ENCODE measurements at regions not wholly inside any gene's neighbourhood (a gene's known extent, or its start where the extent isn't known, plus 50 kb on each side); places are given as distances from the start of the nearest gene placed in this dataset.

GRCh38 chr1:229040630-229041358, 230.1 kb upstream of the RAB4A start:
- Mint-ChIP-seq H3K27ac (no peak overlapping the region), H3K4me1 (peaks cover 14% of the 10 kb centered on the region), H3K36me3 (ENCODE audit: low read depth) (no peaks in the 10 kb centered on the region), H3K4me3 (no peak overlapping the region), H3K27me3 (peaks cover 46% of the 10 kb centered on the region), H3K9me3 (no peaks in the 10 kb centered on the region)
- intact Hi-C loops (cut with micrococcal nuclease) = no loop called here
- no peak for ATAC-seq (ENCODE audit: low read depth)
- no peak for DNase-seq
- ChIA-PET CTCF (no interaction called here), POLR2A (no interaction called here)
- TF ChIP-seq, protein P1, sequence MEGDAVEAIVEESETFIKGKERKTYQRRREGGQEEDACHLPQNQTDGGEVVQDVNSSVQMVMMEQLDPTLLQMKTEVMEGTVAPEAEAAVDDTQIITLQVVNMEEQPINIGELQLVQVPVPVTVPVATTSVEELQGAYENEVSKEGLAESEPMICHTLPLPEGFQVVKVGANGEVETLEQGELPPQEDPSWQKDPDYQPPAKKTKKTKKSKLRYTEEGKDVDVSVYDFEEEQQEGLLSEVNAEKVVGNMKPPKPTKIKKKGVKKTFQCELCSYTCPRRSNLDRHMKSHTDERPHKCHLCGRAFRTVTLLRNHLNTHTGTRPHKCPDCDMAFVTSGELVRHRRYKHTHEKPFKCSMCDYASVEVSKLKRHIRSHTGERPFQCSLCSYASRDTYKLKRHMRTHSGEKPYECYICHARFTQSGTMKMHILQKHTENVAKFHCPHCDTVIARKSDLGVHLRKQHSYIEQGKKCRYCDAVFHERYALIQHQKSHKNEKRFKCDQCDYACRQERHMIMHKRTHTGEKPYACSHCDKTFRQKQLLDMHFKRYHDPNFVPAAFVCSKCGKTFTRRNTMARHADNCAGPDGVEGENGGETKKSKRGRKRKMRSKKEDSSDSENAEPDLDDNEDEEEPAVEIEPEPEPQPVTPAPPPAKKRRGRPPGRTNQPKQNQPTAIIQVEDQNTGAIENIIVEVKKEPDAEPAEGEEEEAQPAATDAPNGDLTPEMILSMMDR (IDR thresholded peaks at IDR 0.05) = no peak

- Mint-ChIP-seq H3K4me1 (peaks cover 3% of the 10 kb centered on the region), H3K27me3 (peaks cover 53% of the 10 kb centered on the region), H3K4me3 (no peak overlapping the region), H3K36me3 (ENCODE audit: low read depth) (no peaks in the 10 kb centered on the region), H3K27ac (no peak overlapping the region), H3K9me3 (no peaks in the 10 kb centered on the region)
- intact Hi-C loops (cut with micrococcal nuclease) = no loop called here
- DNase-seq (no peak), ATAC-seq (ENCODE audit: low read depth) (no peak)
- POLR2A ChIA-PET = no interaction called here
- TF ChIP-seq, protein P1 (IDR thresholded peaks at IDR 0.05) = no peak
- CTCF ChIA-PET = no interaction called here
These were observed 229.0 kb upstream of the RAB4A start for GRCh38 chr1:229041946-229042345.

GRCh38 chr1:229042482-229042881, 228.4 kb upstream of the RAB4A start:
- Mint-ChIP-seq H3K4me3 (no peak overlapping the region), H3K36me3 (ENCODE audit: low read depth) (no peaks in the 10 kb centered on the region), H3K27ac (no peak overlapping the region), H3K27me3 (peaks cover 53% of the 10 kb centered on the region), H3K4me1 (peaks cover 3% of the 10 kb centered on the region), H3K9me3 (no peaks in the 10 kb centered on the region)
- intact Hi-C loops (cut with micrococcal nuclease) = no loop called here
- DNase-seq (no peak), ATAC-seq (ENCODE audit: low read depth) (no peak)
- ChIA-PET POLR2A (no interaction called here), CTCF (no interaction called here)
- TF ChIP-seq, protein P1 (IDR thresholded peaks at IDR 0.05) = no peak

GRCh38 chr1:229043115-229043514, 227.8 kb upstream of the RAB4A start:
- no peak overlapping the region for H3K27ac Mint-ChIP-seq
- CTCF ChIA-PET = no interaction called here
- H3K27me3 Mint-ChIP-seq = peaks cover 51% of the 10 kb centered on the region
- DNase-seq (no peak), ATAC-seq (ENCODE audit: low read depth) (no peak)
- H3K9me3 Mint-ChIP-seq = no peaks in the 10 kb centered on the region
- H3K36me3 Mint-ChIP-seq (ENCODE audit: low read depth) = no peaks in the 10 kb centered on the region
- POLR2A ChIA-PET = no interaction called here
- intact Hi-C loops (cut with micrococcal nuclease) = no loop called here
- no peak overlapping the region for H3K4me3 Mint-ChIP-seq
- peaks cover 3% of the 10 kb centered on the region for H3K4me1 Mint-ChIP-seq
- TF ChIP-seq, protein P1 (IDR thresholded peaks at IDR 0.05) = no peak

DNA sequence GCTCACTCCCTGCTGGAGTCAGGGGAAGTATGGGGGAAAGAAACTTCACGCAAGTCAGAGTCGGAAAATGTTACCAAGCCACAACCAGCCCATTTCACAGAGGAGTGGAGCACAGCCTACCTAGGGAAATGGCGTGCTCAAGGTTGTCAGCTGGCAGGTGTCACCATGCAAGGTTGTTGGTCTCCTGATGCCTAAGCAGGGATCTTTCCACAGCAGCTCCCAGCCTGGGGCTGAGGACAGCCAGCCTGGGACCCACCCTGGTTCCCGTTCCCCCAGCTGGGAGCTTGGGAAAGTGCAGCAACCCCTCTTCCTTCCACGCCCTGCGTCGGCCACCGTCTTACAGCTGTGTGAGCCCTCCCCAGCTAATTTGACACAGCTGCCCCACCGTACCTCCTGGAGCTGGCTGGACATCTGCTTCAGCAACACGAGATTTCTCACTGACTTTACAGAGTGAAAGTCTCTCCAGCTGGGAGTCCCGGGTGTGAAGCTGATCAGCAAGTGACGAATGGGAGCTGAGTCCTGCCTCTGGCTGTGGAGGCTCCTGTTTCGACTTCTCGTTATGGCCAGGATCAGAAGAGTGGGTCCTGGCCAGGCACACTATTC, 224.6 kb upstream of the RAB4A start:
- Mint-ChIP-seq H3K9me3 (peaks cover 8% of the 10 kb centered on the region), H3K4me3 (no peak overlapping the region), H3K4me1 (no peaks in the 10 kb centered on the region), H3K27me3 (peaks cover 46% of the 10 kb centered on the region), H3K27ac (no peak overlapping the region), H3K36me3 (ENCODE audit: low read depth) (no peaks in the 10 kb centered on the region)
- ATAC-seq (ENCODE audit: low read depth) (no peak), DNase-seq (no peak)
- TF ChIP-seq, protein P1 (IDR thresholded peaks at IDR 0.05) = no peak
- intact Hi-C loops (cut with micrococcal nuclease) = no loop called here
- ChIA-PET CTCF (no interaction called here), POLR2A (interaction anchor here (0.5 kb wide), 1 partner anchor 145 kb away, joined by 3 read pairs; no protein-coding TSS in a partner anchor)

Measured in activated B cell treated with CpG ODN at 0.5 μM for 24 hours (primary cell).